Cardiac fibroblast (primary cell): ENCODE measurements at regions not wholly inside any gene's neighbourhood (a gene's known extent, or its start where the extent isn't known, plus 50 kb on each side); places are given as distances from the start of the nearest gene placed in this dataset.

Experiments
- DNase-seq, 2 donors: peaks; one replicate each; pipeline versions ENCODE4 v3.0.0 to v3.0.0-alpha.2; 2010; ENCODE audit warnings: low read depth in 2 of 2
- H3K4me3 ChIP-seq, 2 donors: replicated peaks in 1 of 2; 1 replicate in 1 of 2; 2 replicates in 1 of 2; pipeline ENCODE4 v1.5.1; 2011; ENCODE audit warnings: low read depth in 2 of 2, low read length in 2 of 2, mild to moderate bottlenecking in 2 of 2, moderate library complexity in 1 of 2
- CTCF ChIP-seq: IDR thresholded peaks from one replicate; pipeline ENCODE4 v1.5.1; 2011; ENCODE audit warnings: low read depth, mild to moderate bottlenecking, low read length, inconsistent platforms

GRCh38 chr4:138751309-138751708, 264.3 kb upstream of the NOCT start:
- no peak for TF ChIP-seq CTCF
- peak in 1 of 2 donors; percentile 30 for DNase-seq
- no peak overlapping the region for H3K4me3 ChIP-seq

DNA sequence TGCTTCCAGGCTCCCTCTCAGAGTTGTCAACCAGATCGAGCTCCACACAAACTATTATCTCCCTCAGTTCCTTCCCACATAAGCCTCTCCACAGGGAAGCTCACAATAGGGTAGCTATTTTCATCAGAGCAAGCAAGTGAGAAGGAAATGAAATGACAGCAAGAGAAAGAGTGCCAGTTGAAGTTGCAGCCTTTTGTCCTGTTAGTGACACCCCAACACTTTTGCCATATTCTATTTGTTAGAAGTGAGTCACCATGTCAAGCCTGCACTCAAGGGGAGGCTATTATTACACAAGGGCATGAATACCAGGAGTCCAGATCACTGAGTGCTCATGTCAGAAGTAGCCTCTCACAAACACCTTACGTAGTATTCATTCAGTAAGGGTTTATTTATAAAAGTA, 266.3 kb upstream of the NOCT start:
- peak; percentile 32 to 76 for DNase-seq

DNA sequence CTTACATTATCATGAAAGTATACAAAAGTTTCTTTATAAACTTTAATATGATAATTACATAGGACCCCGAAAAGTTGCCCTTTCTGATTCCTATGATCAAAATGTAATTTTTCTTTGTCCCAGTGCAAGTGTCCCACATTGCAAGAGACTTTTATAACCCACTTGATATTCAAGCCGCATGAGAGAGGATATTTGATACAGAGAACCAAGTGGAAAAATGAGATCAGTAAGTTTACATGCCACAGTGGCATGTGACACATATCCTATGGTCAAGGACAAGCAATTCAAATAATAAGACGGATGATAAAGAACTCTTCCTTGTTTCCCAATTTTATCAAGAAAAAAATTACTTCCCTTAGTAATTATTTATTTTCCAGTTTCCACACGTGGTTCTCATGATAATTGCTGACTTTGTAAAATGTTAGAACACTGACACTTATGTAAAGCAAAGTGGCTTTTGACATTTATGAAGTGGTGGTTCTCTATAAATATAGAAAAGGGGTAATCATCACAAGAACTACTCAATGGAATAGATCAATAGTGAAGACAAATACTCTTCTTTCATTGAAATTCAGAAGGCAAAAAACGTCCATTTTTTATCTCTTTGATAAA, 273.7 kb upstream of the NOCT start:
- H3K4me3 ChIP-seq, result no peak overlapping the region
- DNase-seq, result no peak
- TF ChIP-seq CTCF, result no peak

More for the DNA sequence above, 266.3 kb upstream of the NOCT start:
- no peak for TF ChIP-seq CTCF
- no peak overlapping the region for H3K4me3 ChIP-seq

DNA sequence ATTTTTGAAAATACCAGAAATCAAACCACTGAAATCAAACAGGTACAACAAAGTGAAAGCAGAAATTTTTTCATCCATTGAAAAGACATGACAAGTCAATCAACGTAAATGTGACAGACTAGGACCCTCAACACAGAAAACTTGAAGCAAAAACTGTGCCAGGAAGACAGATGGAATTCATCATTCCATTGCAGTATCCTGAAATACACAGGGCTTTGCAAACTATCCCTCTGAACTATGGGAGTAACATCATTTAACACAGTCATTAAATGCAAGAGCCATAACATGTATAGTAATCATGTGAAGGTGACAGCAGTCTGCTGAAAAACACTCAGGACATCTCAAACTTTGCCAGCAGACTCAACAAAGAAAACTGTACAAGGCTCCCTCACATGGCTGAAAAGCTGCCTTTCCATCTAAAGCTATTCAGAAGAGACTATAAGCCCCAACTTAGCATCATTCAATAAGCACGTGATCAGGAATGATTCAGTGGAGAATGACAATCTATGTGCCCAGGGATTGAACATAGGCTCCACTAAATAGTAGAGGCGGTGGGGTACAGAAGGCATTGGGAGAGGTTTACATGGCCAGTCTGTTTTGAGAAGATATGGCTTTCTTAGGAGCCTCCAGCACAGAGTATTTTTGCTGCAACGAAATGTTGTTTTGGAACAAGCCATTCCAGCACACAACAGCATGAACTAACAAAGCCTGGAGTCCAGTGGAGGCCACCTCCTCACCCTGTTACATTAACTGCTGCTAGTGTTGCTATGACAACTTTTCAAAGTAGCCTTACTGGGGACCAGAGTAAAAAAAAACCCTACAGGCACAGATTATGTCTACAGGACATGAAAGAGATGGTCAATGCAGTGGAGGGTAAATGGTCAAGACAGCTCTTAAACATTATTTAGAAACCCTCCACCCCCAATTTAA, 274.5 kb upstream of the NOCT start:
- no peak for TF ChIP-seq CTCF
- H3K4me3 ChIP-seq, result no peak overlapping the region
- no peak for DNase-seq

GRCh38 chr4:138736362-138736761, 279.2 kb upstream of the NOCT start:
- no peak overlapping the region for H3K4me3 ChIP-seq
- peak; percentile 22 to 61 for DNase-seq
- no peak for TF ChIP-seq CTCF

DNA sequence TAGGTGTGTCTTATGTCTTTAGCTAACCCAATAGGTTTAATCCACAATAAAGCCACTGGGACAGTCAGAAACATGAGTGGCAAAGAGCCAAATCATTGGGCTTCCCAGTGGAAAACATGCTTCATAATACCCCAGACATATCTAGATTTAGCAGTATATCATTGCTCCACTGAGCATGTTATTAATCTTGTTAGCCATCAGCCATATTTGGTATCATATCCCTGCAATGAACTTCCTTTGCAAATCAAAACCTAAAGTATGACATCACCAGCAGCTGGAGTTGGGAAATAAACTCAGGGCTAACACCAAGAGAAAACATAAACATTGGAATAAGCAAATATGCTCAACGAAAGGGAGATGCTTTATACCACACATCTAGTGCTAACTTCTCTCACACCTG, 280.8 kb upstream of the NOCT start:
- no peak overlapping the region for H3K4me3 ChIP-seq
- TF ChIP-seq CTCF, result no peak
- peak; percentile 57 to 81 for DNase-seq
